ENCODE measurements at regions not wholly inside any gene's neighbourhood (a gene's known extent, or its start where the extent isn't known, plus 50 kb on each side); places are given as distances from the start of the nearest gene placed in this dataset.

- TF ChIP-seq POLR2AphosphoS5 (IDR thresholded peaks at IDR 0.05; ENCODE audit: borderline replicate concordance, low read depth, low read length) (no peak), FOXP2 (optimal IDR thresholded peaks at IDR 0.05; ENCODE audit: control extremely low read depth, extremely low read length, insufficient read depth) (no peak), EZH2 (IDR thresholded peaks at IDR 0.05) (no peak)
Observed at GRCh38 chr4:62285026-62285425, 1084.9 kb downstream of the ADGRL3 start.

Measured in SK-N-MC (cell line).